IPS DF 4.7 (cell line): ENCODE measurements at regions not wholly inside any gene's neighbourhood (a gene's known extent, or its start where the extent isn't known, plus 50 kb on each side); places are given as distances from the start of the nearest gene placed in this dataset.
"Not testable (repeated sequence)": the region's sequence is repeated elsewhere in the genome, so short reads cannot be mapped to it uniquely, and the experiment has no call there.

Experiments used
- DNase-seq: peaks from one replicate; pipeline ENCODE4 v3.0.0-alpha.2; 2013; ENCODE audit warnings: low spot score; ENCODE audit errors: extremely low read depth

DNA sequence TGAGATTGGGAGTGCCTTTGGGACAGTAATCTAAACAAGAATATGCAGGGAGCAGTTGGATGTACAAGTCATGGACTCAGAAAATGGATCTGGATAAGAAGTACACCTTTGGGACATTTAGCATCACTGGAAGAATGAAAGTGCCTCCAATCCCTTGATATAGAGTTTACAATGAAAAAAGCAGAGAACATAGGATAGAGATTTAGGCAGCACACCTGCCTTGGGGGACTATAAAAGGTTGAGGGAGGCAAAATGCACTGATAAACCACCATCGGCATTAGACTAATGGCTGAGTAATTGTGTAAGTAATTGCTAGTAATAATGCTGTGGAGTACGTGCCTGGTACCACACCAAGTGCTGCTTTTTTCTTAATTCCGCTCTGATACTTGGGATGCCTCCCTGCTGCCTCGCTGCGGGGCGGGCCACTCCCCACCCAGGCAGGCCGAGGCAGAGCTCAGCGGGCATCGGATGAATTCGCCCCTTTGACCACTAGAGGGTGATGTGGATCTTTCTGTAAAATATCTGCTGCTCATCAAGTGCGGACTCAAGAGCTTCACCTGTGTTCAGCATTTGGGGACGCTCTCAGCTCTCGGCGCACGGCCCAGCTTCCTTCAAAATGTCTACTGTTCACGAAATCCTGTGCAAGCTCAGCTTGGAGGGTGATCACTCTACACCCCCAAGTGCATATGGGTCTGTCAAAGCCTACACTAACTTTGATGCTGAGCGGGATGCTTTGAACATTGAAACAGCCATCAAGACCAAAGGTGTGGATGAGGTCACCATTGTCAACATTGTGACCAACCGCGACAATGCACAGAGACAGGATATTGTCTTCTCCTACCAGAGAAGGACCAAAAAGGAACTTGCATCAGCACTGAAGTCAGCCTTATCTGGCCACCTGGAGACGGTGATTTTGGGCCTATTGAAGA is 99.9 kb downstream of the ANKRD18B start:
- peak; percentile 62 for DNase-seq

DNA sequence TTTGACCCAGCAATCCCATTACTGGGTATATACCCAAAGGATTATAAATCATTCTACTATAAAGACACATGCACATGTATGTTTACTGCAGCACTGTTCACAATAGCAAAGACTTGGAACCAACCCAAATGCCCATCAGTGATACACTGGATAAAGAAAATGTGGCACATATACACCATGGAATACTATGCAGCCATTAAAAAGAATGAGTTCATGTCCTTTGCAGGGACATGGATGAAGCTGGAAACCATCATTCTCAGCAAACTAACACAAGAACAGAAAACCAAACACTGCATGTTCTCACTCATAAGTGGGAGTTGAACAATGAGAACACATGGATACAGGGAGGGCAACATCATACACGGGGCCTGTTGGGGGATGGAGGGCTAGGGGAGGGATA is 104.3 kb downstream of the ANKRD18B start:
- not testable (repeated sequence) for DNase-seq

DNA sequence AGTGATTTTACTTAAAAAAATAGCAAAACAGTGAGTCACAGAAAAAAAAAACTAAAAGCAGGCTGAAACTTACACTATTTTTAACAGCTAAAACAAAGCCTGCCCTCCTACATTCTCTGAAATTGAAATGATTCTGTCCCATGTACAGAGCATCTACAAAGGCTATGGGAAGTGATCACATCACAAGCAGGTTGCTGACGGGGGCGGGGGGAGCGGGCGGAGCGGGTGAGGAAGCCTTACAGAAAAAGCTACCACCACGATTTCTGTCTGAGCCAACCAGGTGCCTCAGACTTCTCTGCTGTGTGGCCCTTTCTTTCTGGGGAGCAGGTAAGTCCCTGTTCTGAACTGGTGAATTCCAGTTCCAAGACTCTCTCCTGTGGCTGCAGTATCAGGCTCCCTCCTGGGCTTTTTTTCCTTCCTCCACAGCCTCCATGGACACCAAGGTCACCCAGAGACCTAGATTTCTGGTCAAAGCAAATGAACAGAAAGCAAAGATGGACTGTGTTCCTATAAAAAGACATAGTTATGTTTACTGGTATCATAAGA is 104.9 kb downstream of the ANKRD18B start:
- DNase-seq = no peak

GRCh38 chr9:33633636-33634035 is 109.6 kb downstream of the ANKRD18B start:
- DNase-seq = no peak

DNA sequence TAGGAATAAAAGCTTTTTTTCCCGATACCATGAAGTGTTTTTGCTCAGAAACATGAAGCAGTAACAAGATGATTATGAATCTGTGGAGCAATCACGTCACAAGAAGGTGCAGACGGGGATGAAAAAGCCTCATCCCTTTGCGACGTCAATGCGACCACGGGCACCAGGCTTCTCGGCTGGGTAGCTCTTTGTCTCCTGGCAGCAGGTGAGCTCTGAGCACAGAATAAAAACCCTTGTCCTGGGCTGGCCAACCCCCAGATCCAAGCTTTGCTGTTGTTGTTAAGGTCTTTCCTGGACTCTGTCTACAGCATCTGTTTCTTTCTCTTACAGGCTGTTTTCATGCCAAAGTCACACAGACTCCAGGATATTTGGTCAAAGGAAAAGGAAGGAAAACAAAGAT is 113.8 kb downstream of the ANKRD18B start:
- DNase-seq = no peak

- DNase-seq = no peak
Observed at GRCh38 chr9:33638391-33638915, 114.4 kb downstream of the ANKRD18B start.

GRCh38 chr9:33645706-33646105 is 121.7 kb downstream of the ANKRD18B start:
- DNase-seq = no peak

- no peak for DNase-seq
Observed at GRCh38 chr9:33649463-33649862, 125.4 kb downstream of the ANKRD18B start.

DNA sequence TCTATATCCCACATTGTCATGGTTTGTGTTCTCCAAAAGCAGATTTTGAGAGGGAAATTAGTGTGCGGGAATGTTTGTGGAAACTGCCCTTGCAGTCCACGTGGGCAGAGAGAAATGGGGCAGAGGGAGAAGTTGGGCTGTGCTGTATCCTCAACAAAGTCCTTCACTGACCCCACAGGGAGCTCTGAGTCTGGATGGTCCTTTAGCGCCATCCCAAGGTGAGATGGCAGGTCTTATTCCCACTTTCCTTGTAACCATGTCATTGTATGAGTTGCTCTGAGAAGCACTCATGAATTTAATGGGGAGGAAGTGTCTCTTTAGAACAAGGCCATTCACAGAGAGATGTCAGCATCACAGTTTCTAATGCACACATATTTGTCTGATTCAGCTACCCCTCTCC is 127.1 kb downstream of the ANKRD18B start:
- peak; percentile 14 for DNase-seq

GRCh38 chr9:33659921-33660320 is 135.4 kb upstream of the PRSS3 start:
- DNase-seq = no peak

- no peak for DNase-seq
Observed at GRCh38 chr9:33660772-33661171, 134.6 kb upstream of the PRSS3 start.

DNA sequence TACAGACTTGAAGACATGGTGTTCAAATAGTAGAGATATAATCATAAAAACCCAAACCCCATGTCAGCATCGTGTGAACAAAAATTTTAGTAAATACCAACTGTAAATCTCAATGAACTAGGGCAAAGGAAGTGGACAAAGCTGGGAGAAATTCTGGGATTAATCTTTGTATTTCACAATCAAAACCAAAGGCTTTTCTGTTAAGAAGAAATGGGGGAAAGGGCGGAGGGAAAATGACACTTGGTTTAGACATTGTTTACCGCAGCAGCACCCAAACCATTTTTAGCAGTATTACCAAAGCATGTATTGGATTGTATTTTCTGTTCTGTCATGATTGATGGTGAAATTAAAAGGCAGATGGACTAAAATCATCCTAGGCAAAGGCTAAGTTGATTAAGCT is 134.2 kb upstream of the PRSS3 start:
- DNase-seq = no peak

DNA sequence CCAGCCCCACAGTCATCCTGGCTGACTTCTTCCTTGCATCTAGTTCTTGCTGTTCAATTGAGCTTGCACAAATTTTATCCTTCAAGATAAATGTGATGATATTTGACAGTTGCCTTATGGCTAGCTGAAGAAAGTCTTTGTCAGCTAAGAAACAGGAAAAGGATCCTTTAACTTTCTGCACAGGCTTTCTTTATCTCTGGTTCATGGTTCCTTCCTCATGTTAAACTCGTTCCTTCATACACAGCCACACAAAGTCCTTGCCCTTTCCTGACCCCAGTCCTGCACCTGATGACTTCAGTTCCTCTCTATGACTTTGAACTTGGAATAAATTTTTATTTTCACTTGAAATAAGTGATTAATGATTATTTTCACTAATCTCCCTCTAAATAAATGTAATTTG is 132.5 kb upstream of the PRSS3 start:
- DNase-seq = no peak

DNA sequence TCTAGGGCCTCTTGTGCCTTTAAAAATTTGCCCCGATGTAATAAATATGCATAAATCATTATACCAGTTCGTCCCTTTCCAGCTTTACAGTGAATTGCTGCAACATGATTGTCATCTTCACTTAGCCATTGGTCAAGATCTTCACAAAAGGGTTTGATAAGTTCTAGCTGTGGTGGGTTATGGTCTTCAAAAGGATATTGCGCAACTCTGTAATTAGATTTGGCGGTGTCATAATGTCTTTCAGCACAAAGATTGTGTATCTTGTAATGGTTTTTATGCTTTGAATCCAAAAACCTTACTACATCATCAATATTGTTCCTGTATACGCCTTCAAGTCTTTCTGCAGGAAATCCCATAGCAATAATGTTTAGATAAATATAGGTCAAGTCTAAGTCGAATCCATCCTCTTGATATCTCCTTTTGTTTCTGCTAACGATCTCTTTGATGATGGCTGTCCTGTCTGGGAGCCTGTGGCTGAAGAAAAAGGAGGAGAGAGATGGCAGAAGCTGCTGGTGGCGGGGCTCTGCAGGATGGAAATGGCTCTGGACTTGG is 119.1 kb upstream of the PRSS3 start:
- not testable (repeated sequence) for DNase-seq

- no peak for DNase-seq
Observed at GRCh38 chr9:33676746-33677505, 118.4 kb upstream of the PRSS3 start.

DNA sequence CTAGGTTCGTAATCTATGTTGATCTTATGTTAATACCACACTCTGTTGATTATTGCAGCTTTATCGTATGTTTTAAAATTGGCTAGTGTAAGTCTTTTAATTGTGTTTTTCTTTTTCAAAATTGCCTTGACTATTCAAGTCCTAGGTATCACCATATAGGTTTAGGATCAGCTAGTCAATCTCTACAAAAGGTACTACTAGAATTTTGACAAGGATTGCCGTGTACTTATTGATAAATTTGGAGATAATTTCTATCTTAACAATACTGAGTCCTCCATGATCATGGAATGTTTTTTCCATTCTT is 117.9 kb upstream of the PRSS3 start:
- DNase-seq = no peak

DNA sequence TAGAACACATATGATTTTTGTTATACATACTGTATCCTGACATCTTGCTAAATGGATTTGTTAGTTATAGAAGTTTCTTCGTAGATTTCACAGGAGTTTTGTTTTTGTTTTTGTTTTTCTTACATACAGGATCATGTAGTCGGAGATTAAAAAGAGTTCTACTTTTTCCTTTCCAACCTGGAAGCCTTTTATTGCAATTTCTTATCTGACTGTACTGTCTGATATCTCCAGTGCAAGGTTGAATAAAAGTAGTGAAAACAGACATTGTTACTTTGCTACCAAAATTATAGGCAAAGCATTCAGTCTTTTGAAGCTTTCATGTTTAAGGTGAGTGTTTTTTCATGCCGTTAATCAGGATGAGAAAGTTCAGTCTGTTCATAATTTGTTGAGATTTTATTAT is 117.4 kb upstream of the PRSS3 start:
- no peak for DNase-seq

DNA sequence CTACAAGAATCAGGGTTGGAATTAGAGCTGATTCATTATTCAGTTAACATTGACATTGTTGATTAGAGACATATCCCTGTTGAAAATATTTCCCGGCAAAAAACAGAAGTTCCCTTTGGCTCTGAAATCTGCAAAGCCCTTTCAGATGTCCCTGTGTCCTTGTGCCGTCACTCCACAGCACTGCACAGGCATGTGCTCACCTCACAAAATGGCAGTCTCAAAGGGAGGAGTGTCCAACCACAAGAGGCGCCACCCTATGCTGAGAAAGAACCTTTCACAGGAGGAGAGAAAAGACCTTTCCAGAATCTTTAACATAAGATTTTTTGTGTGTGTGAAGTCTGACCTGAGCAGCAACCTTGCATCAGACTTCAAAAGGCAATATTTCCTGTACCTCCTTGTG is 112.8 kb upstream of the PRSS3 start:
- no peak for DNase-seq

DNA sequence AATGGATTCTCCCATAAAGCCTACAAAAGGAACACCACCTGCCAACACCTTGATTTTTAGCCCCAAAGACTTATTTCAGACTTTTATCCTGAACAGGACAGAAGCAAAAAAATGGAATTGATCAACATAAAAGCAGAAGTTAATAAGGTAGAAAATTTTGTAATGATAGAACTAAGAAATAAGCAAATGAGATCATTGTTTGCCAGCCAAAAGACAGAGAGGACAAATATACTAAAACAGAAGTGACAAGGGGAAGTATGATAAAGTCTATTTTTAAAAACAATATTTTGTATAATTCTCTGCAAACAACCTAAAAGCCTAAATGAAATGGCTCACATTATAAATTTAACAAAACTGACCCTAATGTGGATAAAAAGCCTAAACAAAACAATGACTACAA is 110.5 kb upstream of the PRSS3 start:
- DNase-seq = no peak

DNA sequence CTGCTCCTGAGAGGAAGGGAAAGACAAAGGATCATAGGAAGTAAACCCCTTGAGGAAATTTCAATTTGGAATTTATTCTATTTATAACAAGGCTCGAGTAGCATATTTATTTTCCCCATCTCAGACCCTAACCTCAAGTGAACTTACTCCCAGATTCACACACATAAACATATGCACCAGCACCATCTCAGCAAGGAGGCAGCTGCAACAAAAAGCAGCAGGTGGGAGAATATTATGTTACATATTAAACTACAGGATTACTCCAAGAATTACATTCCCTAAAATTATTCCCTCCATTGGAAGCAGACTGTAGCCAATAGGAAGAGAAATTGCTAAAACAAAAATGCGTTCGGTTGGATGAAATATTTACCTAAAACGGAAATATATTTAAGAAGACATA is 108.4 kb upstream of the PRSS3 start:
- DNase-seq = no peak

DNA sequence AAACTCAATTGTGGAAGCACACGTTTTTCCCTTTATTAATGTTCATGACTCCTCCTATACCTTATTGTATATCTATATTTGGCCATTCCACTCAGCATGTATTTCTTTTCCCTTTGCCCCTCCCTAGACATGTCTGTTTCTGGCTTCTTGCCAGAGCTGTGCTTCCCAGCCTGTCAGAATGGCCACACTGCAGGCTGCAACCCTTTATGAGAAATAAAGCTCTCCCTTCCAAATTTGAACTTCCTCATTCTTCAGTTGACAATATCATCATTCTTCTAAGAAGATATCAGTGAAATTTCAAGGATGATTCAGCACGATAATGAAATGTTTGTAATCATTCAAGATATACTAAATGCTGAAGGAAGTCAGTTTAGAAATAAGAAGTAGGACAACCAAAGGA is 107.6 kb upstream of the PRSS3 start:
- no peak for DNase-seq
